Pancreas (tissue), 10 donors: ENCODE measurements at regions not wholly inside any gene's neighbourhood (a gene's known extent, or its start where the extent isn't known, plus 50 kb on each side); places are given as distances from the start of the nearest gene placed in this dataset.

Source experiments
- ATAC-seq, 4 donors: fragments of 200-7000 bp; cut with Tn5 transposase; one replicate each; pipeline versions ENCODE4 v1.8.0 to v1.9.1; 2020; ENCODE audit warnings: mild to moderate bottlenecking in 4 of 4, moderate library complexity in 4 of 4
- DNase-seq, 6 donors: peaks; one replicate each; pipeline ENCODE4 v3.0.0-alpha.2; 2020
- FAIRE-seq: peaks from 2 replicates; lab custom pipeline; 2012; peaks lifted over from hg19 to GRCh38; lab: Jason Lieb, UNC
- H3K27ac ChIP-seq, 4 donors: fragments of 200-600 bp; sonication (generic); 1 replicate in 3 of 4; 2 replicates in 1 of 4; pipeline versions ENCODE4 v1.5.0 to v1.8.0; 2020
- H3K27me3 ChIP-seq, 4 donors: fragments of 200-600 bp; one replicate each; pipeline ENCODE4 v1.8.0; 2021
- H3K36me3 ChIP-seq, 3 donors: fragments of 200-600 bp; sonication (generic) in 1 of 3; one replicate each; pipeline versions ENCODE4 v1.5.0 to v1.8.0; 2020 to 2021
- H3K4me1 ChIP-seq, 3 donors: fragments of 200-600 bp; one replicate each; pipeline ENCODE4 v1.8.0; 2021
- H3K4me3 ChIP-seq, 4 donors: fragments of 200-600 bp; sonication (generic) in 2 of 4; one replicate each; pipeline versions ENCODE4 v1.5.0 to v1.8.0; 2020 to 2021
- H3K9me3 ChIP-seq, 4 donors: fragments of 200-600 bp; one replicate each; pipeline ENCODE4 v1.8.0; 2021
- WGBS, 2 donors: extraction: QIAGEN DNeasy Blood & Tissue Kit; methylation state at CpG; one replicate each; pipeline ENCODE4 v1.1.7; 2013; 5-methylcytosine and 5-hydroxymethylcytosine counted together
- intact Hi-C, 3 donors: fragments of 100-400 bp; cut with DNase I; formaldehyde crosslinking; loops; one replicate each; pipeline versions ENCODE4 v1.11.1 to v1.14.2; 2022
- TF ChIP-seq, protein P1 (sequence below), 4 donors: fragments of 200-600 bp; sonication (generic) in 3 of 4; IDR thresholded peaks; one replicate each; pipeline versions ENCODE4 v1.5.0 to v1.8.0; 2021; ENCODE audit warnings: antibody characterized with exemption in 4 of 4
- donor health status: healthy with polysubstance abuse.
- donor health status: DM: no; HTN: no; CAD: no; lungs with moderate emphysema.
- donor health status: DM: no; HTN: no; CAD: no.
- donor health status: control.
- donor health status: control.
- donor health status: Bipolar disorder and iron deficiency.
- donor health status: DM: yes; HTN: yes; CAD: no.
- donor health status: DM: no; HTN: no; CAD: no.
- donor health status: DM: no; HTN: no; CAD: no.
- donor health status: DM: yes; HTN: yes; CAD: no.

DNA sequence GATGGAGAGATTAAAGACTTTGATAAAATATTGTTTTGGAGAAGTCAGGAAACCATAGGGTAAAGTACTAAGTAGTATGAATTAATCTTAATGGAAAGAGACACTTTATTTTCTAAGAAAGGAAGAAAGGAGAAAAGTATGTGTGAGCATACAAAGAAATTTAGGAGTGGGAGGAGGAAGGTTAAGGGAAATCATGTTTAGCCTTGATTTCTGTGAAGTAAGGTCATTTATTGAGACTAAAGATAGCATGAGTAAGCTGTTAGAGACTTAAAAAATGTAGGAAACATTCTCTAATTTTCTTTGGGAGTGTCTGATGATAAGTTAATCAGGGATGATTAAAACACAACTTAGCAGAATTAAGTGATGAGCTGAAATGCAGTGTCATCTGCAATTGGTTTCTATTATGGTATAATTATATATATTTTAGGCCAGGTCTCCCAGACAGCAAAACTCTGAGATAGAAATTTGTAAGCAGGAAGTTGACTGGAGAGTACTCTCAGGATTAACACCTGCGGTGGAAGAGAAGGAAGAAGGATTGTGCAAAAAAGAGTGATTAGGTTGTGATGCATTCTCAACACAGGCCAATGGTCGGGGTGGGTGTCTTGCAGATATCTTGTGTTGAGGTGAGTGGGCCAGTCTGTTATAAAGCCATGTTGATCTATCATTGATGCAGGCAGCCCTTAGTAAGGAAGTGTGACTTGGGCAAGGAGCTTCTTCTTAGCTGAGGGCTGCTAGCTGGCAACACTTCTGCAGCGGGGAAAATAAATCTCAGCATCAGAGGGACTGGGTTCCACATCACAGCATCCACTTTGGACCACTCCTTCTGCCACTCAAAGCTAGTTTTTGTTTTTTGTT is 256.2 kb downstream of the AEBP2 start:
- no peak for DNase-seq
- Histone ChIP-seq H3K27me3 (no peaks in the 10 kb centered on the region), H3K36me3 (no peaks in the 10 kb centered on the region), H3K9me3 (no peaks in the 10 kb centered on the region), H3K4me3 (no peak overlapping the region), H3K27ac (no peak overlapping the region), H3K4me1 (peaks cover 0 to 15% (median 11%) of the 10 kb centered on the region in 3 donors)
- 84 to 92% methylated on average over 3 of the region's 3 CpGs for WGBS, 2 donors
- TF ChIP-seq, protein P1, sequence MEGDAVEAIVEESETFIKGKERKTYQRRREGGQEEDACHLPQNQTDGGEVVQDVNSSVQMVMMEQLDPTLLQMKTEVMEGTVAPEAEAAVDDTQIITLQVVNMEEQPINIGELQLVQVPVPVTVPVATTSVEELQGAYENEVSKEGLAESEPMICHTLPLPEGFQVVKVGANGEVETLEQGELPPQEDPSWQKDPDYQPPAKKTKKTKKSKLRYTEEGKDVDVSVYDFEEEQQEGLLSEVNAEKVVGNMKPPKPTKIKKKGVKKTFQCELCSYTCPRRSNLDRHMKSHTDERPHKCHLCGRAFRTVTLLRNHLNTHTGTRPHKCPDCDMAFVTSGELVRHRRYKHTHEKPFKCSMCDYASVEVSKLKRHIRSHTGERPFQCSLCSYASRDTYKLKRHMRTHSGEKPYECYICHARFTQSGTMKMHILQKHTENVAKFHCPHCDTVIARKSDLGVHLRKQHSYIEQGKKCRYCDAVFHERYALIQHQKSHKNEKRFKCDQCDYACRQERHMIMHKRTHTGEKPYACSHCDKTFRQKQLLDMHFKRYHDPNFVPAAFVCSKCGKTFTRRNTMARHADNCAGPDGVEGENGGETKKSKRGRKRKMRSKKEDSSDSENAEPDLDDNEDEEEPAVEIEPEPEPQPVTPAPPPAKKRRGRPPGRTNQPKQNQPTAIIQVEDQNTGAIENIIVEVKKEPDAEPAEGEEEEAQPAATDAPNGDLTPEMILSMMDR (IDR thresholded peaks at IDR 0.05) = no peak
- no peak for ATAC-seq
- intact Hi-C loops = no loop called here
- no peak for FAIRE-seq

DNA sequence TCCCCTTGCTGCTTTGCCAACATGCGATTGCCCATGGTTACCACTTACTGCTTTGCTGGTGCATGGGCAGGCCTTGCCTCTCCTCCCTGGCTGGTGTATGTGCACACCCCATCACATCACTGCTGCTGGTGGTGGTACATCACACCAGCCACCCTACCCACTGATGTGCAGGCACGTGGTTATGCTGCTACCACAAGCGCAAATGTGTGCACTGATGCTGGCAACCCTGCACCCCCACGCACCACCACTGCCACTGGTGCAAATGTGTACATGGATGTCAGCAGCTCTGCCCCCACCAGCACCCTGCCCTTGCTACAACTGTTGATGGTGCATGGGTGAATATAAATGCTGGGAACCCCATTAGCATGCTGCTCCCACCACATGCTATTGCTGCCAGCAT is 261.7 kb downstream of the AEBP2 start:
- intact Hi-C loops = no loop called here
- no peak for DNase-seq
- no peak for ATAC-seq
- no peaks in the 10 kb centered on the region for H3K27me3 ChIP-seq
- TF ChIP-seq, protein P1 (IDR thresholded peaks at IDR 0.05) = no peak
- no peak overlapping the region for H3K4me3 ChIP-seq
- FAIRE-seq = no peak
- H3K4me1 ChIP-seq = no peaks in the 10 kb centered on the region
- H3K36me3 ChIP-seq = no peaks in the 10 kb centered on the region
- no peak overlapping the region for H3K27ac ChIP-seq
- WGBS, 2 donors = 92 to 96% methylated on average over 4 of the region's 4 CpGs
- no peaks in the 10 kb centered on the region for H3K9me3 ChIP-seq

DNA sequence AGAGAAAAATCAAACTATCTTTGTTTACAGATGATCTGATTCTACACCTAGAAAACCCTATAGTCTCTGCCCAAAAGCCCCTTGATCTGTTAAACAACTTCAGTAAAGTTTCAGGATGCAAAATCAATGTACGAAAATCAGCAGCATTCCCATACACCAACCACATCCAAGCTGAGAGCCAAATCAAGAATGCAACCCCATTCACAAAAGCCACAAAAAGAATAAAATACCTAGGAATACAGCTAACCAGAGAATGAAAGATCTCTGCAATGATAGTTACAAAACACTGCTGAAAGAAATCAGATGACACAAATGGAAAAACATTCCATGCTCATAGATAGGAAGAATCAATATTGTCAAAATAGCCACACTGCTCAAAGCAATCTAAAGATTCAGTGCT is 265.7 kb downstream of the AEBP2 start:
- TF ChIP-seq, protein P1 (IDR thresholded peaks at IDR 0.05) = no peak
- DNase-seq (no peak), ATAC-seq (no peak), FAIRE-seq (no peak)
- Histone ChIP-seq H3K27ac (no peak overlapping the region), H3K27me3 (no peaks in the 10 kb centered on the region), H3K9me3 (no peaks in the 10 kb centered on the region), H3K4me1 (no peaks in the 10 kb centered on the region), H3K4me3 (no peak overlapping the region), H3K36me3 (no peaks in the 10 kb centered on the region)
- intact Hi-C loops = no loop called here
- WGBS, 2 donors = 78 to 97% methylated on average over 1 of the region's 1 CpG

DNA sequence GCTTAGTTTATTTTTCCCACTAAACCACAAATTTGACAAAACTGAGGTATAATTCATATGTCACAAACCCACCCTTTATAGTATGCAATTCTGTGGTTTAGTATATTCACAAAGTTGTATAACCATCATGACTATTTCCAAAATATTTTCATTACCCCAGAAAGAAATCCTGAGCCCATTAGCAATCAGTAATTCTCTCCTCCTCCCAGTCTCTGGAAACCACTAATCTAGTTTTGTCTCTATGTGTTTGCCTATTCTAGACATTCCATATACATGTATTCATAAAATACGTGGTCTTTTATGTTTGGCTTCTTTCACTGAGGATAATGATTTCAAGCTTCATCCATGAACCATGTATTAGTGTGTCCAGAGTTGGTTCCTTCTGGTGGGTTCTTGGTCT is 267.6 kb downstream of the AEBP2 start:
- DNase-seq (no peak), FAIRE-seq (no peak), ATAC-seq (no peak)
- Histone ChIP-seq H3K9me3 (no peaks in the 10 kb centered on the region), H3K36me3 (no peaks in the 10 kb centered on the region), H3K27ac (no peak overlapping the region), H3K4me1 (peaks cover 0 to 13% (median 0%) of the 10 kb centered on the region in 3 donors), H3K27me3 (no peaks in the 10 kb centered on the region), H3K4me3 (no peak overlapping the region)
- intact Hi-C loops = no loop called here
- TF ChIP-seq, protein P1 (IDR thresholded peaks at IDR 0.05) = no peak
- WGBS, 2 donors = 90 to 97% methylated on average over 1 of the region's 1 CpG

DNA sequence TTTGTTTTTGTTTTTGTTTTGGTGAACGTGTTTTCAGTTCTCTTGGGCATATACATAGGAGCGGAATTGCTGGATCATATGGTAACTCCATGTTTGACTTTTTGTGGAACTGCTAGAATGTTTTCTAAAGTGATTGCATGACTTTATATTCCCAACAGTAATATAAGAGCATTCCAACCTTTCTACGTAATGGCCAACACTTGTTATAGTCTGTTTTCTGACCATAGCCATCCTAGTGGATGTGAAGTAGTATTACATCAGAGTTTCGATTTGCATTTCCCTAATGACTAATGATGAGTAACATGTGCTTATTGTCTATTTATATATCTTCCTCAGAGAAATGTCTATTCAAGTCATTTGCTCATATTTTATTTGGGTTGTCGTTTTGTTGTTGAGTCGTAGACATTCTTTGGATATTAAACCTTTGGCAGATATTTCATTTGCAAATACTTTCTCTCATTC is 268.7 kb downstream of the AEBP2 start:
- Histone ChIP-seq H3K4me3 (no peak overlapping the region), H3K9me3 (no peaks in the 10 kb centered on the region), H3K36me3 (no peaks in the 10 kb centered on the region), H3K4me1 (peaks cover 0 to 15% (median 0%) of the 10 kb centered on the region in 3 donors), H3K27ac (no peak overlapping the region), H3K27me3 (no peaks in the 10 kb centered on the region)
- FAIRE-seq = no peak
- TF ChIP-seq, protein P1 (IDR thresholded peaks at IDR 0.05) = no peak
- DNase-seq = no peak
- intact Hi-C loops = no loop called here
- no peak for ATAC-seq
- 71 to 81% methylated on average over 6 of the region's 6 CpGs for WGBS, 2 donors
